Endothelial cell of umbilical vein (primary cell): ENCODE measurements at regions not wholly inside any gene's neighbourhood (a gene's known extent, or its start where the extent isn't known, plus 50 kb on each side); places are given as distances from the start of the nearest gene placed in this dataset.

Experiments
- BruUV-seq: library from RNA; stranded (reverse); fragments of 400-500 nt; replicated peaks from 2 replicates; lab custom pipeline; 2021; lab: Mats Ljungman, UMichigan
- CTCF ChIA-PET: fragments of 300-600, 350-600 bp; sonication (Branson Sonifier 250); formaldehyde crosslinking; loops from one replicate; lab custom pipeline; 2021; ENCODE audit warnings: antibody characterized with exemption, inconsistent platforms; lab: Charles Lee
- POLR2A ChIA-PET: fragments of 300-600, 350-600 bp; sonication (Branson Sonifier 250); formaldehyde crosslinking; loops from one replicate; lab custom pipeline; 2021; ENCODE audit warnings: antibody characterized with exemption, inconsistent platforms; lab: Charles Lee
- DNase-seq: peaks from one replicate; pipeline ENCODE4 v3.0.0-alpha.2; 2011; ENCODE audit warnings: low read depth, low spot score
- FAIRE-seq: peaks from 2 replicates; lab custom pipeline; 2011; peaks lifted over from hg19 to GRCh38; lab: Jason Lieb, UNC
- H2AFZ ChIP-seq: 2 replicates; pipeline ENCODE4 v1.6.0; 2012; ENCODE audit warnings: low read depth, low read length, control low read depth, inconsistent platforms
- H3K27ac ChIP-seq: 2 replicates; pipeline ENCODE4 v1.5.1; 2011; ENCODE audit warnings: low read depth, mild to moderate bottlenecking, control low read depth, low read length, moderate library complexity; ENCODE audit not compliant: insufficient read depth
- H3K27me3 ChIP-seq, 2 experiments: 2 replicates each; pipeline versions ENCODE4 v1.6.0 to v1.6.1; 2011; ENCODE audit warnings: low read length in 2 of 2, mixed read lengths in 1 of 2; ENCODE audit not compliant: control insufficient read depth in 2 of 2, insufficient read depth in 2 of 2
- H3K36me3 ChIP-seq, 2 experiments: 2 replicates in 1 of 2; 3 replicates in 1 of 2; pipeline ENCODE4 v1.5.1; 2011; ENCODE audit warnings: low read length in 2 of 2, mild to moderate bottlenecking in 1 of 2, moderate library complexity in 1 of 2; ENCODE audit not compliant: control insufficient read depth in 2 of 2, insufficient read depth in 2 of 2; ENCODE audit errors: extremely low read depth in 1 of 2
- H3K4me1 ChIP-seq: 3 replicates; pipeline ENCODE4 v1.5.1; 2011; ENCODE audit warnings: mild to moderate bottlenecking, low read length; ENCODE audit not compliant: control insufficient read depth, insufficient read depth; ENCODE audit errors: extremely low read depth
- H3K4me2 ChIP-seq: 2 replicates; pipeline ENCODE4 v1.6.1; 2011; ENCODE audit warnings: low read length, control low read depth, mixed read lengths; ENCODE audit not compliant: insufficient read depth
- H3K4me3 ChIP-seq, 3 experiments: fragments of 200-600 bp in 1 of 3; sonication (generic), shearing (Covaris generic) in 1 of 3; replicated peaks in 1 of 3; 2 replicates each; pipeline ENCODE4 v1.5.1; 2011 to 2016; ENCODE audit warnings: control low read depth in 3 of 3, low read length in 3 of 3, mild to moderate bottlenecking in 2 of 3, inconsistent platforms in 1 of 3, low read depth in 1 of 3, moderate library complexity in 1 of 3; ENCODE audit not compliant: insufficient read depth in 1 of 3
- H3K79me2 ChIP-seq: 2 replicates; pipeline ENCODE4 v1.6.0; 2012; ENCODE audit warnings: low read length, inconsistent platforms; ENCODE audit not compliant: control insufficient read depth, insufficient read depth
- H3K9ac ChIP-seq: replicated peaks from 2 replicates; pipeline ENCODE3; 2011; ENCODE audit warnings: low read length, control low read depth; ENCODE audit not compliant: insufficient read depth; ENCODE audit errors: extremely low read depth
- H3K9me1 ChIP-seq: replicated peaks from 3 replicates; pipeline ENCODE4 v1.6.0; 2011; ENCODE audit warnings: mild to moderate bottlenecking, low read length; ENCODE audit not compliant: control insufficient read depth, insufficient read depth; ENCODE audit errors: extremely low read depth
- H3K9me3 ChIP-seq: replicated peaks from 2 replicates; pipeline ENCODE4 v1.5.1; 2012; ENCODE audit warnings: low read length, inconsistent platforms; ENCODE audit not compliant: control insufficient read depth, insufficient read depth
- H4K20me1 ChIP-seq: replicated peaks from 2 replicates; pipeline ENCODE3; 2011; ENCODE audit warnings: mild to moderate bottlenecking, low read length; ENCODE audit not compliant: control insufficient read depth, insufficient read depth; ENCODE audit errors: extremely low read depth
- EZH2 ChIP-seq: IDR thresholded peaks from 2 replicates; pipeline ENCODE4 v1.6.1; 2012; ENCODE audit warnings: borderline replicate concordance, low read depth, mild to moderate bottlenecking, moderate library complexity, low read length, inconsistent platforms; ENCODE audit not compliant: severe bottlenecking
- FOS ChIP-seq: IDR thresholded peaks from 2 replicates; pipeline ENCODE4 v1.6.1; 2011; ENCODE audit warnings: mild to moderate bottlenecking, low read length, moderate library complexity, borderline replicate concordance; ENCODE audit not compliant: insufficient read depth
- GATA2 ChIP-seq: IDR thresholded peaks from 2 replicates; pipeline ENCODE4 v1.7.0; 2011; ENCODE audit warnings: low read depth, mild to moderate bottlenecking, moderate library complexity, mixed read lengths, low read length; ENCODE audit not compliant: insufficient read length, insufficient read depth
- JUN ChIP-seq: IDR thresholded peaks from 2 replicates; pipeline ENCODE4 v1.6.1; 2011; ENCODE audit warnings: borderline replicate concordance, low read depth; ENCODE audit not compliant: insufficient read length, insufficient read depth
- MYC ChIP-seq: IDR thresholded peaks from one replicate; pipeline ENCODE4 v1.6.1; 2011; ENCODE audit warnings: mild to moderate bottlenecking, low read depth, low read length
- POLR2A ChIP-seq: IDR thresholded peaks from 2 replicates; pipeline ENCODE4 v1.6.1; 2012; ENCODE audit warnings: low read depth, mild to moderate bottlenecking, control low read depth, low read length
- POLR2AphosphoS5 ChIP-seq: IDR thresholded peaks from 2 replicates; pipeline ENCODE4 v1.6.1; 2012; ENCODE audit warnings: low read depth, mild to moderate bottlenecking, control low read depth, low read length, moderate library complexity; ENCODE audit not compliant: insufficient read depth
- dilution Hi-C: fragments of 300-500 bp; cut with MboI; formaldehyde crosslinking; loops from one replicate; pipeline ENCODE4 v1.15.0; 2019; ENCODE audit warnings: low sequenced_read_pairs; ENCODE audit not compliant: extremely low pct_ligation_motif_present
- intact Hi-C: fragments of 100-400 bp; cut with micrococcal nuclease; formaldehyde crosslinking; loops from one replicate; pipeline ENCODE4 v1.10.0; 2022
- TF ChIP-seq, protein P1 (sequence below): IDR thresholded peaks from 2 replicates; pipeline ENCODE4 v1.6.1; 2011; ENCODE audit not compliant: insufficient read depth, insufficient read length
- TF ChIP-seq, protein P2 (sequence below), 2 donors: IDR thresholded peaks; 1 replicate in 1 of 2; 2 replicates in 1 of 2; pipeline ENCODE4 v1.5.1; 2011; ENCODE audit warnings: low read length in 2 of 2, mild to moderate bottlenecking in 2 of 2, moderate library complexity in 2 of 2, control low read depth in 1 of 2, inconsistent platforms in 1 of 2, low read depth in 1 of 2; ENCODE audit not compliant: insufficient read depth in 1 of 2; ENCODE audit errors: extremely low read depth in 1 of 2

DNA sequence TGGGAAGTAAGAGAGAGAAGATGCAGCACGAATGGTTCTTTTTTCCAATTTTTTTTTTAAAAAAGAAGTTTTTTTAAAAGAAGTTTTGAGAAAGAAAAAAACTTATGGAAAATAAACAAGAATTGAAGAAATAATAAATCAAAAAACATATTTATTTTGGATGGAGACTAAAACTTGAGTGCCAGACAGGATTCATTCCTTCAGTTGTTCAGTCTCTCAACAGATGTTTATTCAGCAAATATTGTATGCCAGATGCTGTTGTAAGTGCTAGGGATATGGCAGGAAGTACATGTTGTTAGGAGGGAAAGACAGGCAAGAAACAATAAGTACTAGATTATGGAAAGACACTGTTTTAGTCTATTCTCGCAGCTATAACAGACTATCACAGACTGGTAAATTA lies 750.7 kb upstream of the PHF14 start:
- ChIA-PET POLR2A (no interaction called here), CTCF (no interaction called here)
- intact Hi-C loops: no loop called here
- no peak for TF ChIP-seq POLR2AphosphoS5
- no peak for TF ChIP-seq JUN
- TF ChIP-seq, protein P1, sequence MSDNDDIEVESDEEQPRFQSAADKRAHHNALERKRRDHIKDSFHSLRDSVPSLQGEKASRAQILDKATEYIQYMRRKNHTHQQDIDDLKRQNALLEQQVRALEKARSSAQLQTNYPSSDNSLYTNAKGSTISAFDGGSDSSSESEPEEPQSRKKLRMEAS: no peak
- no peak for TF ChIP-seq FOS
- no peak for TF ChIP-seq POLR2A
- TF ChIP-seq, protein P2, sequence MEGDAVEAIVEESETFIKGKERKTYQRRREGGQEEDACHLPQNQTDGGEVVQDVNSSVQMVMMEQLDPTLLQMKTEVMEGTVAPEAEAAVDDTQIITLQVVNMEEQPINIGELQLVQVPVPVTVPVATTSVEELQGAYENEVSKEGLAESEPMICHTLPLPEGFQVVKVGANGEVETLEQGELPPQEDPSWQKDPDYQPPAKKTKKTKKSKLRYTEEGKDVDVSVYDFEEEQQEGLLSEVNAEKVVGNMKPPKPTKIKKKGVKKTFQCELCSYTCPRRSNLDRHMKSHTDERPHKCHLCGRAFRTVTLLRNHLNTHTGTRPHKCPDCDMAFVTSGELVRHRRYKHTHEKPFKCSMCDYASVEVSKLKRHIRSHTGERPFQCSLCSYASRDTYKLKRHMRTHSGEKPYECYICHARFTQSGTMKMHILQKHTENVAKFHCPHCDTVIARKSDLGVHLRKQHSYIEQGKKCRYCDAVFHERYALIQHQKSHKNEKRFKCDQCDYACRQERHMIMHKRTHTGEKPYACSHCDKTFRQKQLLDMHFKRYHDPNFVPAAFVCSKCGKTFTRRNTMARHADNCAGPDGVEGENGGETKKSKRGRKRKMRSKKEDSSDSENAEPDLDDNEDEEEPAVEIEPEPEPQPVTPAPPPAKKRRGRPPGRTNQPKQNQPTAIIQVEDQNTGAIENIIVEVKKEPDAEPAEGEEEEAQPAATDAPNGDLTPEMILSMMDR (IDR thresholded peaks at IDR 0.05; ENCODE audit: extremely low read depth in 1 of 2, insufficient read depth in 1 of 2, low read depth in 1 of 2, low read length in 2 of 2): no peak
- TF ChIP-seq EZH2: no peak
- no peak for TF ChIP-seq GATA2
- no peak for TF ChIP-seq MYC
- no peak overlapping the region for H2AFZ ChIP-seq
- no TSS peak for BruUV-seq
- FAIRE-seq (no peak), DNase-seq (no peak)
- no peaks in the 10 kb centered on the region for H3K79me2 ChIP-seq
- no peak overlapping the region for H3K4me2 ChIP-seq
- no peaks in the 10 kb centered on the region for H3K4me1 ChIP-seq
- no peaks in the 10 kb centered on the region for H3K9me1 ChIP-seq
- H3K27me3 ChIP-seq: no peaks in the 10 kb centered on the region
- H3K27ac ChIP-seq: no peak overlapping the region
- H3K36me3 ChIP-seq: no peaks in the 10 kb centered on the region
- H3K9ac ChIP-seq: no peak overlapping the region
- dilution Hi-C loops: no loop called here
- H3K4me3 ChIP-seq: no peak overlapping the region
- no peaks in the 10 kb centered on the region for H3K9me3 ChIP-seq
- no peaks in the 10 kb centered on the region for H4K20me1 ChIP-seq
